ENCODE measurements at regions not wholly inside any gene's neighbourhood (a gene's known extent, or its start where the extent isn't known, plus 50 kb on each side); places are given as distances from the start of the nearest gene placed in this dataset.

- in situ Hi-C loops (cut with HindIII; ENCODE audit: low sequenced_read_pairs): loop anchor here (10.0 kb wide), 1 partner anchor 393 kb away; no protein-coding TSS in a partner anchor
Observed at GRCh38 chr3:17817973-17818372, 75.5 kb upstream of the TBC1D5 start.

DNA sequence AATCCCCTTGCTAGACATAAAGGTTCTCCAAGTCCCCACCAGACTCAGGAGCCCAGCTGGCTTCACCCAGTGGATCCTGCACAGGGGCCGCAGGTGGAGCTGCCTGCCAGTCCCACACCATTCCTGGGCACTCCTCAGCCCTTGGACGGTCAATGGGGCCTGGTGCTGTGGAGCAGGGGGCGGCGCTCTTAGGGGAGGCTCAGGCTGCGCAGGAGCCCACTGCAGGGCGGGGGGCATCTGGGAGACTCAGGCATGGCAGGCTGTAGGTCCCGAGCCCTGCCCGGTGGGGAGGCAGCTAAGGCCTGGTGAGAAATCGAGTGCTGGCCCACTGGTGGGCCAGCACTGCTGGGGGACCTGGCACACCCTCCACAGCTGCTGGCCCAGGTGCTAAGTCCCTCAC, 75.1 kb upstream of the TBC1D5 start:
- in situ Hi-C loops (cut with HindIII; ENCODE audit: low sequenced_read_pairs): loop anchor here (10.0 kb wide), 1 partner anchor 393 kb away; no protein-coding TSS in a partner anchor

- in situ Hi-C loops (cut with HindIII; ENCODE audit: low sequenced_read_pairs): loop anchor here (10.0 kb wide), 1 partner anchor 392 kb away; no protein-coding TSS in a partner anchor
Observed at GRCh38 chr3:17816839-17817238, 74.4 kb upstream of the TBC1D5 start.

- in situ Hi-C loops (cut with HindIII; ENCODE audit: low sequenced_read_pairs): loop anchor here (10.0 kb wide), 1 partner anchor 388 kb away; no protein-coding TSS in a partner anchor
Observed at GRCh38 chr3:17812328-17812727, 69.9 kb upstream of the TBC1D5 start.

GRCh38 chr3:17811646-17812045, 69.2 kb upstream of the TBC1D5 start:
- in situ Hi-C loops (cut with HindIII; ENCODE audit: low sequenced_read_pairs): loop anchor here (10.0 kb wide), 1 partner anchor 387 kb away; no protein-coding TSS in a partner anchor

DNA sequence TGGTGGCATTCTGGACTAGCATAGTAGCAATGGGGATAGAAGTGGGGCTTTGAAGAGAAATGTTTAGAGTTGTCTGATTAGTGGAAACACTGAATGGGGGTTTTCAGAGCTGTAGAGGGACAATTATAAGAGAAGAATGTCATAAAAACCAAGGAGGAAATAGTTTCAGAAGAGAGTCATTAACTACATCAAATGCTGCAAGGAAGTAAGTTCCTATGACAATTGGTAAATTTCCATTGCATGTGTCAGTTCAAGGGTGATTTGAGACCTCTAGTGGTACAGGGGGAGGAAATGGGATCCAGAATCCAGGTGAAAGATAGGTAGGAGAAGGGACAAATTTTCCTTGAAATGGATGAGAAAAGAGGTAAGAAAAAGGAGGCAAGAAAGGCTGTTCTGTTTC, 68.3 kb upstream of the TBC1D5 start:
- in situ Hi-C loops (cut with HindIII; ENCODE audit: low sequenced_read_pairs): loop anchor here (10.0 kb wide), 1 partner anchor 386 kb away; no protein-coding TSS in a partner anchor

DNA sequence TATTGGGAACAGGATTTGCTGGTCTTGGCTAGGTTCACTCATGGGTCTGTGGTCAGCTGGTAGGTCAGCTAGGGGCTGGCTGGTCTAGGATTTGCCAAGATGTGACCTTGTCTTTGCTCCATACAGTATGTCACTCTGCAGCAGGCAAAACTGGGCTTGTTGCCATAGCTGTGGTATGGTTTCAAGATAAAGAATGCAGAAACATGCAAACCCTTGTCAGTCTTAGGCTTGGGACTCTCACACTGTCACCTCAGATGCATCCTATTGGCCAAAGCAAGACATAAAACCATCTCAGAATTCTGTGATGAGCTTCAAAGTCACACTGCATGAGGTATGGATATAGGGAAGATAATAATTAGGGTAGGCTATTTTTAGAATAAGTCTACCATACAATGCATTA, 66.6 kb upstream of the TBC1D5 start:
- in situ Hi-C loops (cut with HindIII; ENCODE audit: low sequenced_read_pairs): no loop called here

- in situ Hi-C loops (cut with HindIII; ENCODE audit: low sequenced_read_pairs): no loop called here
Observed at GRCh38 chr3:17806876-17807275, 64.4 kb upstream of the TBC1D5 start.

DNA sequence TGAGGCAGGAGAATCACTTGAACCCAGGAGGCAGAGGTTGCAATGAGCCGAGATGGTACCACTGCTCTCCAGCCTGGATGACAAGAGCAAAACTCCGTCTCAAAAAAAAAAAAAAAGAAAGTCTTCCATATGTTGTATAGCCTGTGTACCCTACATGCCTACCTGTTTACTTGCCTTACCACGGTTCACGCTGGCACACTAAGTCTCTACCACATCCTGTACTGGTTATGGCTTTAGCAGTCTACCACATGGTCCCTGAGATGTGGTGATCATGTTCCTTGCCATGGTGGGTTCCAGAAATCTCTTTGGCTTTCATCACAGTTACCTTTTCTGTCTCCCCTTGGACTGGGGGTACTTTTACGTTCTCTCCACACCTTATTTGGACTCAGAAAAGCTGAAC, 63.8 kb upstream of the TBC1D5 start:
- in situ Hi-C loops (cut with HindIII; ENCODE audit: low sequenced_read_pairs): no loop called here

- in situ Hi-C loops (cut with HindIII; ENCODE audit: low sequenced_read_pairs): no loop called here
Observed at GRCh38 chr3:17805461-17805940, 63.1 kb upstream of the TBC1D5 start.

GRCh38 chr3:17802950-17803349, 60.5 kb upstream of the TBC1D5 start:
- in situ Hi-C loops (cut with HindIII; ENCODE audit: low sequenced_read_pairs): no loop called here

DNA sequence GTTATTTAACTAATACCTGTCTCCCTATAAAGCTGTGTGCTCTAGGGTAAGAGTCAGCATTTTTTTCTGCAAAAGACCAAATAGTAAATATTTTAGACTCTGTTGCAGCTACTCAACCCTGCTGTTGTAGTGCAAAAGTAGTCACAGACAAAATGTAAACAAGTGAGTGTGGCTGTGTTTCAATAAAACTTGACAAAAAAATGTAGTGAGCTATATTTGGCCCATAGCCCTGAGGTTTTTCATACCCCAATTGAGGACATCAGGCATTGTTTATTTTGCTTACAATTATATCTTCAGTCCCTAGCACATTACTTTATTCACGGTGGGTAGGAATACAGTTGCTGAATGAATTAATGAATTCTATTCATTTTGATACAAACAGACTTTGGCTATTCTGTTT, 58.7 kb upstream of the TBC1D5 start:
- in situ Hi-C loops (cut with HindIII; ENCODE audit: low sequenced_read_pairs): no loop called here

- in situ Hi-C loops (cut with HindIII; ENCODE audit: low sequenced_read_pairs): no loop called here
Observed at GRCh38 chr3:17800232-17800631, 57.8 kb upstream of the TBC1D5 start.

GRCh38 chr3:17799312-17799711, 56.9 kb upstream of the TBC1D5 start:
- in situ Hi-C loops (cut with HindIII; ENCODE audit: low sequenced_read_pairs): no loop called here

DNA sequence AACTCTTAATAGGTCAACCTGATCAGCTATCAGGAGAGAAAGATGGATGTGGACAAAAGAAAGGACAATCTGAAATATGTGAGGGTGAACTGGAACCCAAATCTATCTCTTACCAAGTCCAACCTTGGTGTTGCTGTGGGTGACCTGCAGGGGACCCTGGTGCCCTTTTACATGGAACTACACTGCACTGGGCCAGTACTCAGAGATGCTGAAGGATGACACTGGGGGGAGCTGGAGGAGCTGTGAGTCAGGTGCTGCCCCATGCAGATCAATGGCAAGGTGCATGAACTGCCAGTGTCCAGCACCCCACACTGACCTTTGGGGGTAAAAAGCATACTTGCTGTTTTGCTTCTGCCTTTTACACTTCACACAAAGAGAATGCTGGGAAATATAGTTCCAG, 55.6 kb upstream of the TBC1D5 start:
- in situ Hi-C loops (cut with HindIII; ENCODE audit: low sequenced_read_pairs): no loop called here

DNA sequence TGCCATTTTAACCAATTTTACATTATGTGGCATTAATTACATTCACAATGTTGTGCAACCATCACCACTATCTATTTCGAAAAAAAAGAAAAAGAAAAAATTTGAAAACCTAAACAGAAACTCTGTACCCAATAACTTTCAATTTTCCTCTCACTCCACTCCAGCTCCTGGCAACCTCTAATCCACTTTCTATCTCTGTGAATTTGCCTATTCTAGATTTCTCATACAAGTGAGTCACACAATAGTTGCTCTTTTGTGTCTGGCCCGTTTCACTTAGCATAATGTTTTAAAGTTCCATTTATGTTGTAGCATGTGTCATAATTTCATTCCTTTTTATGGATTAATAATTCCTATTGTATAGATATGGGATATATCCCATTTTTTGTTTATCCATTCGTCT, 53.3 kb upstream of the TBC1D5 start:
- in situ Hi-C loops (cut with HindIII; ENCODE audit: low sequenced_read_pairs): no loop called here

DNA sequence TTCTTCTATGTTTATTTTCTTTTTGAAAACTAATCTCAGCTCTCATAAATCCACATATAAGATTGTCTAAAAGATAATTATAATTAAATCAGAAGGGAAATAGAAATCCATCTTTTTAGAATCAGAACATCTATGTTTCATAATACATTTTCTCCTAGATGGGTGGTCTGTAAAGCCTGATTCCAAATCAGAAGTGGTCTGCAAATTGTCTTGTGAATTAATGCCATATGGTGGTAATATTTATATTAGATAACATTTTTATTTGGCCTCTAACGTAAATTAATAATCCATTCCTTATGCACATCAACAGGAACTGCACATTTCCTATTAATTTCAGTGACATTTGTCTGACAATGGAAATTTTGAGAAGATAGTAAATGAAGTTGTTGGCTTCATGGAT, 52.8 kb upstream of the TBC1D5 start:
- in situ Hi-C loops (cut with HindIII; ENCODE audit: low sequenced_read_pairs): no loop called here

DNA sequence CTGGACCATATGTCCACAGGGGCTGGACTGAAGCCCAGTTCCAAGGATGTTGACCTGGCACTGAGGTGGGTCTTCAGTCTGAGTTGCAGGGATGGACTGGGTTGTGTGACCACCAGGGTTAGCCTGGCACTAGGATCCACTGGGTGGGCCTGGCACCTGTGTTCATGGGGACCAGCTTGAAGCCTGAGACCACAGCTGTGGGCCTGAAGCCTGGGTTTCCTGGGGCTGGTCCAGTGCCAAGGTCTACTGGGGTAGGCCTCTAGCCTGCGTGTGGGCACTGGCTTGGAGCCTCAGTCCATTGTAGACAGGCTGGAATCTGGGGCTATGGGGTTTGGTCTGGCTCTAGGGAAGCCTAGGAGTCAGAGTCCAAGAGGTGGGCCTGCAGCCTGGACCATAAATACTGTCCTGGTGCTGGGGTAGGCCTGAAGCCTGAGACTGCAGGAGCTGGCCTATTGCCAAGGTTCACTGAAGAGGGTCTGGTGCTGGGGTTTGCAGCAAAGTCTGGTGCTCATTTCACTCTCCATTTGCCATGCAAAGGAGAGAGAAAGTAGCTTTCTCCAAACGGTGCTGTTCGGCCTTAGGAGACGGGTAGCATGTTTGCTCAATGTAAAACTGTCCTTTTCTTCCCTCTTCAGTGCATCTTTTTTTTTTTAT, 51.2 kb upstream of the TBC1D5 start:
- in situ Hi-C loops (cut with HindIII; ENCODE audit: low sequenced_read_pairs): no loop called here
